ENCODE measurements at regions not wholly inside any gene's neighbourhood (a gene's known extent, or its start where the extent isn't known, plus 50 kb on each side); places are given as distances from the start of the nearest gene placed in this dataset.

DNA sequence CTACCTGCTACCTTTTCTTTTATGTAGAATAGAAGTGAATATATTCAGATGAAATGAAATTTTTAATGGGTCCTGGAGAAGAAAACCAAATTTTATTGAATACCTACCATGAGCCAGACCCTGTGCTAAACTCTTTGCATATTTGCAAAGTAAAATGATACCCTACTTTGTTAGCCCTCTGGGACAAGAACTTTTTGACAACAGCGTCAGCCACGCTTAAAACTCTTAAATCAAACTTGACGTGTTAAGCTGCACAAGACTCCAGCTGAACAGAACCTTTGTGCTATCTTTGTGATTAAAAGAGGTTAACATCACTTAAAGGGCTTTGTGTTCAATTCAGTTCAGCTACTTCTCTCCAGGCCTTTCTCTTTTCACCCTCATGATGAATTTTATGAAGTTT lies 316.5 kb downstream of the MEX3B start:
- TF ChIP-seq, protein P1, sequence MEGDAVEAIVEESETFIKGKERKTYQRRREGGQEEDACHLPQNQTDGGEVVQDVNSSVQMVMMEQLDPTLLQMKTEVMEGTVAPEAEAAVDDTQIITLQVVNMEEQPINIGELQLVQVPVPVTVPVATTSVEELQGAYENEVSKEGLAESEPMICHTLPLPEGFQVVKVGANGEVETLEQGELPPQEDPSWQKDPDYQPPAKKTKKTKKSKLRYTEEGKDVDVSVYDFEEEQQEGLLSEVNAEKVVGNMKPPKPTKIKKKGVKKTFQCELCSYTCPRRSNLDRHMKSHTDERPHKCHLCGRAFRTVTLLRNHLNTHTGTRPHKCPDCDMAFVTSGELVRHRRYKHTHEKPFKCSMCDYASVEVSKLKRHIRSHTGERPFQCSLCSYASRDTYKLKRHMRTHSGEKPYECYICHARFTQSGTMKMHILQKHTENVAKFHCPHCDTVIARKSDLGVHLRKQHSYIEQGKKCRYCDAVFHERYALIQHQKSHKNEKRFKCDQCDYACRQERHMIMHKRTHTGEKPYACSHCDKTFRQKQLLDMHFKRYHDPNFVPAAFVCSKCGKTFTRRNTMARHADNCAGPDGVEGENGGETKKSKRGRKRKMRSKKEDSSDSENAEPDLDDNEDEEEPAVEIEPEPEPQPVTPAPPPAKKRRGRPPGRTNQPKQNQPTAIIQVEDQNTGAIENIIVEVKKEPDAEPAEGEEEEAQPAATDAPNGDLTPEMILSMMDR (IDR thresholded peaks at IDR 0.05) = no peak
- TF ChIP-seq POLR2AphosphoS5 (IDR thresholded peaks at IDR 0.05) (no peak), POLR2A (IDR thresholded peaks at IDR 0.05) (no peak)

Measured in gastroesophageal sphincter (tissue), 3 donors.